Kidney (tissue), 13 donors: ENCODE measurements at regions not wholly inside any gene's neighbourhood (a gene's known extent, or its start where the extent isn't known, plus 50 kb on each side); places are given as distances from the start of the nearest gene placed in this dataset.

Experiments
- DNase-seq, 5 donors: peaks; one replicate each; pipeline ENCODE4 v3.0.0-alpha.2; 2013 to 2020
- FAIRE-seq: peaks from 2 replicates; lab custom pipeline; 2012; peaks lifted over from hg19 to GRCh38; lab: Jason Lieb, UNC
- H3K27ac ChIP-seq, 2 donors: one replicate each; pipeline ENCODE4 v1.7.0; 2013; ENCODE audit warnings: low read depth in 2 of 2, low read length in 2 of 2, inconsistent platforms in 1 of 2
- H3K27me3 ChIP-seq: one replicate; pipeline ENCODE4 v1.7.1; 2013; ENCODE audit warnings: low read length, inconsistent platforms; ENCODE audit not compliant: control insufficient read depth, insufficient read depth
- H3K36me3 ChIP-seq, 3 donors: one replicate each; pipeline versions ENCODE4 v1.7.0 to v1.7.1; 2013; ENCODE audit warnings: low read length in 3 of 3, control low read depth in 1 of 3, inconsistent platforms in 1 of 3; ENCODE audit not compliant: insufficient read depth in 3 of 3, control insufficient read depth in 2 of 3
- H3K4me1 ChIP-seq, 3 donors: one replicate each; pipeline versions ENCODE4 v1.7.0 to v1.7.1; 2013; ENCODE audit warnings: low read length in 3 of 3, inconsistent platforms in 1 of 3, low read depth in 1 of 3; ENCODE audit not compliant: control insufficient read depth in 2 of 3, insufficient read depth in 2 of 3
- H3K4me3 ChIP-seq, 3 donors: one replicate each; pipeline versions ENCODE4 v1.7.0 to v1.8.1; 2013; ENCODE audit warnings: low read length in 3 of 3, control low read depth in 1 of 3, inconsistent platforms in 1 of 3
- H3K9ac ChIP-seq, 3 donors: one replicate each; pipeline versions ENCODE4 v1.7.0 to v1.7.1; 2013; ENCODE audit warnings: low read length in 3 of 3, control low read depth in 1 of 3, inconsistent platforms in 1 of 3
- H3K9me3 ChIP-seq, 3 donors: one replicate each; pipeline versions ENCODE4 v1.7.0 to v1.7.1; 2013; ENCODE audit warnings: low read length in 3 of 3, control low read depth in 1 of 3, inconsistent platforms in 1 of 3; ENCODE audit not compliant: control insufficient read depth in 2 of 3, insufficient read depth in 1 of 3
- intact Hi-C: fragments of 100-400 bp; cut with DNase I; formaldehyde crosslinking; loops from one replicate; pipeline ENCODE4 v1.11.1; 2022
- TF ChIP-seq, protein P1 (sequence below): IDR thresholded peaks from 3 replicates; pipeline ENCODE4 v1.5.1; 2012; ENCODE audit warnings: mild to moderate bottlenecking, moderate library complexity, borderline replicate concordance; ENCODE audit not compliant: insufficient read depth; ENCODE audit errors: extremely low read depth
- donor health status: control.
- donor health status: control.
- donor health status: control.
- donor health status: control.
- donor health status: control.
- donor health status: DM: yes; HTN: yes; CAD: no.
- donor health status: Normal renal cell carcinoma (clear cell type).

DNA sequence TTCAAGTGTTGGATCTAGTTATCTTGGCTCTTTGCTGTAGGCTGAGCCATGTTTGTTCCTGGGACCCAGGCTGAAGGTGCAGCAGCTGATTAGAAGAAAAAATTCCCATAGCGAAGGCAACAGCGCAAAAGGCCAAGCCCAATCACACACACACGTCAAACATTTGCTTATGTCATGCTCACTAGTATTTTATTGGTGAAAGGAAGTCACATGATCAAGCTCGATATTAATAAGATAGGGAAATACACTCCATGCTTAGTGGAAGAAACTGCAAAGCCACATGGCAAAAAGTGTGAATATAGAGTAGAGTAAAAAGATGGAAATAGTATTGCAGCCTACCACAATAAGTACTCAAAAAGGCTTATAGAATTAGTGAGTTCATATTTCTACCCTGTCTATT, 373.5 kb upstream of the FAR2 start:
- no peak for DNase-seq
- no peak for FAIRE-seq
- no peaks in the 10 kb centered on the region for H3K27me3 ChIP-seq
- H3K4me1 ChIP-seq: no peaks in the 10 kb centered on the region
- H3K36me3 ChIP-seq: no peaks in the 10 kb centered on the region
- no peaks in the 10 kb centered on the region for H3K9me3 ChIP-seq
- H3K9ac ChIP-seq: no peak overlapping the region
- no peak overlapping the region for H3K27ac ChIP-seq
- H3K4me3 ChIP-seq: no peak overlapping the region
- TF ChIP-seq, protein P1, sequence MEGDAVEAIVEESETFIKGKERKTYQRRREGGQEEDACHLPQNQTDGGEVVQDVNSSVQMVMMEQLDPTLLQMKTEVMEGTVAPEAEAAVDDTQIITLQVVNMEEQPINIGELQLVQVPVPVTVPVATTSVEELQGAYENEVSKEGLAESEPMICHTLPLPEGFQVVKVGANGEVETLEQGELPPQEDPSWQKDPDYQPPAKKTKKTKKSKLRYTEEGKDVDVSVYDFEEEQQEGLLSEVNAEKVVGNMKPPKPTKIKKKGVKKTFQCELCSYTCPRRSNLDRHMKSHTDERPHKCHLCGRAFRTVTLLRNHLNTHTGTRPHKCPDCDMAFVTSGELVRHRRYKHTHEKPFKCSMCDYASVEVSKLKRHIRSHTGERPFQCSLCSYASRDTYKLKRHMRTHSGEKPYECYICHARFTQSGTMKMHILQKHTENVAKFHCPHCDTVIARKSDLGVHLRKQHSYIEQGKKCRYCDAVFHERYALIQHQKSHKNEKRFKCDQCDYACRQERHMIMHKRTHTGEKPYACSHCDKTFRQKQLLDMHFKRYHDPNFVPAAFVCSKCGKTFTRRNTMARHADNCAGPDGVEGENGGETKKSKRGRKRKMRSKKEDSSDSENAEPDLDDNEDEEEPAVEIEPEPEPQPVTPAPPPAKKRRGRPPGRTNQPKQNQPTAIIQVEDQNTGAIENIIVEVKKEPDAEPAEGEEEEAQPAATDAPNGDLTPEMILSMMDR: no peak
- intact Hi-C loops: no loop called here

GRCh38 chr12:28776220-28776619, 372.9 kb upstream of the FAR2 start:
- Histone ChIP-seq H3K27ac (no peak overlapping the region), H3K4me1 (no peaks in the 10 kb centered on the region), H3K36me3 (no peaks in the 10 kb centered on the region), H3K9me3 (no peaks in the 10 kb centered on the region), H3K9ac (no peak overlapping the region), H3K27me3 (no peaks in the 10 kb centered on the region), H3K4me3 (no peak overlapping the region)
- TF ChIP-seq, protein P1: no peak
- FAIRE-seq: no peak
- intact Hi-C loops: no loop called here
- DNase-seq: peak in 3 of 5 donors; percentile 11 to 61 (median 48)

DNA sequence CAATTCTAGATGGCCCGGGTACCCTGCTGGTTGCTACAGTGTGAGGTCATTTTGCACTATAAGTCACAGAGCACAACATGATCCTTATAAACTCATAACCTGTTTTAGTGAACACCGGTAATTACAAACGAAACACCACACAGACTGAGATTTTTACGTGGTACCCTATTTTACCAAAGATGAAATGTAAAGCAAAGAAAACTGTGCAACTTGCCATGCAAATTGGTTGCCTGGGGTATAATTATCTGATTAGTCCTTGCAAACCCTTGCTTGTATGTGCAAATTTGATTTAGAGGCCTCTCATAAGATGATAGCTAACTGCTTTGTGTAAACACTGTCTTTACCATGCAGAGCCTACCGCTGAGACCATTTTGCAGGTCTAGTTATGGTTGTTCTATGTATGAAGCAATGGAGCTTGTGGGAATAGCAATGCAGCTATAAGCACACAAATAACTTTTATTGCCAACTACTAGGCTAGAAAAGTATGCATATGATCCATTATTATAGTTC, 372.1 kb upstream of the FAR2 start:
- H3K9me3 ChIP-seq: no peaks in the 10 kb centered on the region
- no peaks in the 10 kb centered on the region for H3K27me3 ChIP-seq
- no peak overlapping the region for H3K27ac ChIP-seq
- intact Hi-C loops: no loop called here
- no peak for DNase-seq
- no peaks in the 10 kb centered on the region for H3K36me3 ChIP-seq
- TF ChIP-seq, protein P1: no peak
- H3K9ac ChIP-seq: no peak overlapping the region
- FAIRE-seq: no peak
- H3K4me3 ChIP-seq: no peak overlapping the region
- no peaks in the 10 kb centered on the region for H3K4me1 ChIP-seq
